ENCODE measurements at regions not wholly inside any gene's neighbourhood (a gene's known extent, or its start where the extent isn't known, plus 50 kb on each side); places are given as distances from the start of the nearest gene placed in this dataset.

DNA sequence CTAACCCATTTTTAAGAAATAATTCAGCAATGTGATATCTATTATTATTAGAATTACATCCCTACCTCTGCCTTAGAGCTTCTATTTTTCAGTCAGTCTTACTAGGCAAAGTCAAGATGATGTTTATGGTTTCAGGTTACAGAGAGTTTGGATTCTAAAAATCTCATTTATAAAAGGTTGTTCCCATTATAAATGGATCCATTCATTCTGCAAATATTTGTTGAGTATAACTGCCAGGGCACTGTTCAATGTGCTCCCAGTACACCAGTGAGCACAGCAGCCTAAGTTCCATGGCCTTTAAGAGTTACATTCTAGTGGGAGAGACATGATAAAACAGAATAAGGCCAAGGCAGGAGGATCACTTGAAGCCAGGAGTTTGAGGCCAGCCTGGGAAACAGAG is 75.9 kb upstream of the EYA4 start:
- Histone ChIP-seq H3K4me3 (ENCODE audit: low read length in 2 of 2) (no peak overlapping the region), H3K36me3 (ENCODE audit: control insufficient read depth in 2 of 2, insufficient read depth in 2 of 2, low read length in 2 of 2) (no peaks in the 10 kb centered on the region), H3K27ac (ENCODE audit: low read depth in 2 of 2, low read length in 2 of 2) (no peak overlapping the region), H3K9me3 (ENCODE audit: control insufficient read depth in 2 of 2, low read length in 2 of 2) (no peaks in the 10 kb centered on the region), H3K27me3 (ENCODE audit: control insufficient read depth in 2 of 2, insufficient read depth in 2 of 2, low read length in 2 of 2) (no peaks in the 10 kb centered on the region), H3K9ac (ENCODE audit: low read depth in 1 of 2, low read length in 2 of 2) (no peak overlapping the region), H3K4me1 (ENCODE audit: control insufficient read depth in 2 of 2, insufficient read depth in 2 of 2, low read length in 2 of 2) (no peaks in the 10 kb centered on the region)

DNA sequence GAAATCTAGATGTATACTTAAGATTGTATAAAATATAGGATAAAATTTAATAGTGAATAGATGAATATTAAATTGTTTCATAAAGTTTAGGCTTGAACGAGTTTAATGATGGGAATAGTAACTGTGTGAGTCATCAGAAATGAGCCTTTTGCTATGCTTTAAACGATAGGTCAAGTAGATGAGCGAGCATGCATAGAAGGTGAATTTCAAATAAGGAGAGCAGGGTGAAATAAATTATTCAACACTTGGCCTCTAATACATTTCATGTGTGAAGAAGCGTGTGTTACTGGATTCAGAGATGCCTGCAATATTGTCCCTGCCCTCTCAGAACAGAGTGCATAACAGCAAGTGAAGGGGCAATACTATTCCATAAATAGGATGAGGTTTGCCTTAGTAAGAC is 74.4 kb upstream of the EYA4 start:
- Histone ChIP-seq H3K4me1 (ENCODE audit: control insufficient read depth in 2 of 2, insufficient read depth in 2 of 2, low read length in 2 of 2) (no peaks in the 10 kb centered on the region), H3K27me3 (ENCODE audit: control insufficient read depth in 2 of 2, insufficient read depth in 2 of 2, low read length in 2 of 2) (no peaks in the 10 kb centered on the region), H3K27ac (ENCODE audit: low read depth in 2 of 2, low read length in 2 of 2) (no peak overlapping the region), H3K36me3 (ENCODE audit: control insufficient read depth in 2 of 2, insufficient read depth in 2 of 2, low read length in 2 of 2) (no peaks in the 10 kb centered on the region), H3K9me3 (ENCODE audit: control insufficient read depth in 2 of 2, low read length in 2 of 2) (no peaks in the 10 kb centered on the region), H3K4me3 (ENCODE audit: low read length in 2 of 2) (no peak overlapping the region), H3K9ac (ENCODE audit: low read depth in 1 of 2, low read length in 2 of 2) (no peak overlapping the region)

DNA sequence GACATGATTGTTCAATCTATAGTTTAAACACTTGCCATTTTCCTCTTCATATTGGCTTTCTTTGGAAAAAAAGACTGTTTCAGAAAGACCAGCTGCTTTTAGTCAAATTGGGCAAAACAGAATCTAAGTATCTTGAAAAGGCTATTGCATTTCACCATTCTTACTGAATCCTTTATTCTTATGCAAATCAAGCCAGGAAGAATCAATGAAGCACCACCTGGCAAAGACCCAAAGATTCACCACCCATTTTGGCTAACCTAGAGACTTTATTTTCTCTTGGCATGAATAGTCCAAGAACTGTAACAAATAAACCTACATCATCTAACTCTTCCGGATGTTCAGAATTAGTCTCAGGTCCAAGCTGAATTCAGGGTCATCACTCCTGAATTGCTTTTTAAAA is 71.3 kb upstream of the EYA4 start:
- Histone ChIP-seq H3K27ac (ENCODE audit: low read depth in 2 of 2, low read length in 2 of 2) (no peak overlapping the region), H3K36me3 (ENCODE audit: control insufficient read depth in 2 of 2, insufficient read depth in 2 of 2, low read length in 2 of 2) (no peaks in the 10 kb centered on the region), H3K27me3 (ENCODE audit: control insufficient read depth in 2 of 2, insufficient read depth in 2 of 2, low read length in 2 of 2) (no peaks in the 10 kb centered on the region), H3K9me3 (ENCODE audit: control insufficient read depth in 2 of 2, low read length in 2 of 2) (no peaks in the 10 kb centered on the region), H3K4me1 (ENCODE audit: control insufficient read depth in 2 of 2, insufficient read depth in 2 of 2, low read length in 2 of 2) (no peaks in the 10 kb centered on the region), H3K9ac (ENCODE audit: low read depth in 1 of 2, low read length in 2 of 2) (no peak overlapping the region), H3K4me3 (ENCODE audit: low read length in 2 of 2) (no peak overlapping the region)

GRCh38 chr6:133170602-133171001 is 70.6 kb upstream of the EYA4 start:
- Histone ChIP-seq H3K9ac (ENCODE audit: low read depth in 1 of 2, low read length in 2 of 2) (no peak overlapping the region), H3K36me3 (ENCODE audit: control insufficient read depth in 2 of 2, insufficient read depth in 2 of 2, low read length in 2 of 2) (no peaks in the 10 kb centered on the region), H3K27ac (ENCODE audit: low read depth in 2 of 2, low read length in 2 of 2) (no peak overlapping the region), H3K4me1 (ENCODE audit: control insufficient read depth in 2 of 2, insufficient read depth in 2 of 2, low read length in 2 of 2) (no peaks in the 10 kb centered on the region), H3K4me3 (ENCODE audit: low read length in 2 of 2) (no peak overlapping the region), H3K9me3 (ENCODE audit: control insufficient read depth in 2 of 2, low read length in 2 of 2) (no peaks in the 10 kb centered on the region), H3K27me3 (ENCODE audit: control insufficient read depth in 2 of 2, insufficient read depth in 2 of 2, low read length in 2 of 2) (no peaks in the 10 kb centered on the region)

DNA sequence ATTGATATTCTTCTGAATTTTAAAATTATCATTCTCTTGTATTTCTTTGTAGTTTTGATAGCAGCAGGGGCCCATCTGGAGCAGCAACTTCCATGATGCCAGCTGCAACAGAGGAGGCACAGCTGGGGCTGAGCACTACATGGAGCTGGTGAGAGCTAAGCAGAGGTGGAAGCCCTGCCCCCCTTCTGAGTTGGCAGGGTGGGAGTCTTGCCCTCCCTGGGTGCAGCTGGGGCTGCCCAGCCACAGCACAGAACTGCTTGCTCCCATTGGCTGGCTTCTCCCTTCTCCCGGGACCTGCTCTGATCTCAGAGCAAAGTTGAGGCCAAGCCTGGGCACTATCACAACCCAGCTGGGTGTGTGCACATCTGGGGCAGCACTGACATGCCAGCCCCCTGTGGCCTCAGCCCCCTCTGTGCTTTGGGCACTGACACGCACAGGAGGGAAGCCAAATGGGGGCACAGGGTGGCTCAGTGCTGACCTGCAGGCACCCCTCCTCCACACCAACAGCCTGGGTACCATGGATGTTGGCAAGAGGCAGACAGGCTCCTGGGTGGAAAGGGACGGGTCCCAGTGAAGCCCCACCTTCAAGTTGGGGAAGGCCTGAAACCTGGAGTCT is 69.1 kb upstream of the EYA4 start:
- Histone ChIP-seq H3K36me3 (ENCODE audit: control insufficient read depth in 2 of 2, insufficient read depth in 2 of 2, low read length in 2 of 2) (no peaks in the 10 kb centered on the region), H3K27ac (ENCODE audit: low read depth in 2 of 2, low read length in 2 of 2) (no peak overlapping the region), H3K4me1 (ENCODE audit: control insufficient read depth in 2 of 2, insufficient read depth in 2 of 2, low read length in 2 of 2) (no peaks in the 10 kb centered on the region), H3K9me3 (ENCODE audit: control insufficient read depth in 2 of 2, low read length in 2 of 2) (no peaks in the 10 kb centered on the region), H3K9ac (ENCODE audit: low read depth in 1 of 2, low read length in 2 of 2) (no peak overlapping the region), H3K27me3 (ENCODE audit: control insufficient read depth in 2 of 2, insufficient read depth in 2 of 2, low read length in 2 of 2) (no peaks in the 10 kb centered on the region), H3K4me3 (ENCODE audit: low read length in 2 of 2) (no peak overlapping the region)

DNA sequence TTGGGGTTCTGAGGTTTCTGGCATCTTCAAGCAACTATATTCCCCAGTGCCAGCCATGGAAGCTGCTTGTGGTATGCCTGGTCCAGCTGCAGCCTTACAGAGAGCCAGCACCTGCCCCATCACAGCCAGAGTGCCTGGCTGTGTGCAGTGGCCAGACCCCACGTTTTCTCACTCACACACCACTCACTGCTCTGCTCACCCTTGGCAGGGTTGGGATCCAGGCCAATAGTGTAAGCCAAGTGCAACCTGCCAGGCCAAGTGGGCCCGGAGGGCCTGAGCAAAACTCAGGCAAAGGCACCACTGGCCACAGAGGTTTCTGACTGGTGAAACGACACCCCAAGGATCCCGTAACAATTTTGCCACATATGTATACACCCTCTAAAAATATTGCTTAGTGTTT is 67.9 kb upstream of the EYA4 start:
- Histone ChIP-seq H3K27me3 (ENCODE audit: control insufficient read depth in 2 of 2, insufficient read depth in 2 of 2, low read length in 2 of 2) (no peaks in the 10 kb centered on the region), H3K9me3 (ENCODE audit: control insufficient read depth in 2 of 2, low read length in 2 of 2) (no peaks in the 10 kb centered on the region), H3K27ac (ENCODE audit: low read depth in 2 of 2, low read length in 2 of 2) (no peak overlapping the region), H3K9ac (ENCODE audit: low read depth in 1 of 2, low read length in 2 of 2) (no peak overlapping the region), H3K4me1 (ENCODE audit: control insufficient read depth in 2 of 2, insufficient read depth in 2 of 2, low read length in 2 of 2) (no peaks in the 10 kb centered on the region), H3K4me3 (ENCODE audit: low read length in 2 of 2) (no peak overlapping the region), H3K36me3 (ENCODE audit: control insufficient read depth in 2 of 2, insufficient read depth in 2 of 2, low read length in 2 of 2) (no peaks in the 10 kb centered on the region)

DNA sequence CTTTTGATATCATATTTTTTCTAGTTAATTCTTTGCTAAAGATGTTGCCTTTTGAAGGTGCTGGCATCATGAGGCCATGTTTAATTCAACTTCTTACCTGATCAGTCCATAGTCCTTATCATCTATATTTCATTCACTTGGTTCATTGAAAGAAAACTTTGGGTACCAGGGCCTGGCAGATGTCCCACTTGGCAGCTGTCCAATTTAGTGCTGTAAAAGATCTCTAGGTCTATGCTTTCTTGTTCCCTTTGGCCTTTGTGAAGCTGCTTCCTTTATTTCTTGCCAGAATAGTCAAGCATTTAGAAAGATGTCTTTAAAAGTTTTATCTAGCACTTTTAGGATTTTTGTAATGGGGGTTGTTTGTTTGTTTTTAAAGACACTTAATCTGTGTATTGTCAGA is 61.7 kb upstream of the EYA4 start:
- H3K27me3 ChIP-seq (ENCODE audit: control insufficient read depth in 2 of 2, insufficient read depth in 2 of 2, low read length in 2 of 2) = no peaks in the 10 kb centered on the region
- H3K4me1 ChIP-seq (ENCODE audit: control insufficient read depth in 2 of 2, insufficient read depth in 2 of 2, low read length in 2 of 2) = no peaks in the 10 kb centered on the region
- no peak overlapping the region for H3K4me3 ChIP-seq (ENCODE audit: low read length in 2 of 2)
- H3K27ac ChIP-seq (ENCODE audit: low read depth in 2 of 2, low read length in 2 of 2) = no peak overlapping the region
- H3K36me3 ChIP-seq (ENCODE audit: control insufficient read depth in 2 of 2, insufficient read depth in 2 of 2, low read length in 2 of 2) = no peaks in the 10 kb centered on the region
- no peaks in the 10 kb centered on the region for H3K9me3 ChIP-seq (ENCODE audit: control insufficient read depth in 2 of 2, low read length in 2 of 2)
- no peak overlapping the region for H3K9ac ChIP-seq (ENCODE audit: low read depth in 1 of 2, low read length in 2 of 2)

DNA sequence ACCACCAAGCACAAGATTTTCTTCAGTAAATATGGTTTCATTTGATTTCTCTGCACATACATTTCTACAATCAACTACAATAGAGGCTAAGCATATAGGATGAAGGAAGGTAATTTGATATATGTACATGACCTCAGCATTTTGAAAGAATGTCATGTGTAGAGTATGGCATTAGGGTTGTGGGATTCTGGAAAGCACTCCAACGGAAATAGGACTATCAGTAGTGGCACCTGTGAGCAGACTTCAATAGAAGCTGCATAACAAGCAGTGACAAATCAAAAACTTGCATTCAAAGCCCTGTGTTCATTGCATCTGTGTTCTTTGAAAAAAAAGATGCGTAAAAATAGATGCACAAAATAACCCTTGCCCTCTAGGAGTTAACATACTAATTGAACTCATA is 57.5 kb upstream of the EYA4 start:
- H3K4me3 ChIP-seq (ENCODE audit: low read length in 2 of 2) = no peak overlapping the region
- H3K9ac ChIP-seq (ENCODE audit: low read depth in 1 of 2, low read length in 2 of 2) = no peak overlapping the region
- H3K9me3 ChIP-seq (ENCODE audit: control insufficient read depth in 2 of 2, low read length in 2 of 2) = no peaks in the 10 kb centered on the region
- no peaks in the 10 kb centered on the region for H3K36me3 ChIP-seq (ENCODE audit: control insufficient read depth in 2 of 2, insufficient read depth in 2 of 2, low read length in 2 of 2)
- no peaks in the 10 kb centered on the region for H3K4me1 ChIP-seq (ENCODE audit: control insufficient read depth in 2 of 2, insufficient read depth in 2 of 2, low read length in 2 of 2)
- H3K27me3 ChIP-seq (ENCODE audit: control insufficient read depth in 2 of 2, insufficient read depth in 2 of 2, low read length in 2 of 2) = no peaks in the 10 kb centered on the region
- no peak overlapping the region for H3K27ac ChIP-seq (ENCODE audit: low read depth in 2 of 2, low read length in 2 of 2)

DNA sequence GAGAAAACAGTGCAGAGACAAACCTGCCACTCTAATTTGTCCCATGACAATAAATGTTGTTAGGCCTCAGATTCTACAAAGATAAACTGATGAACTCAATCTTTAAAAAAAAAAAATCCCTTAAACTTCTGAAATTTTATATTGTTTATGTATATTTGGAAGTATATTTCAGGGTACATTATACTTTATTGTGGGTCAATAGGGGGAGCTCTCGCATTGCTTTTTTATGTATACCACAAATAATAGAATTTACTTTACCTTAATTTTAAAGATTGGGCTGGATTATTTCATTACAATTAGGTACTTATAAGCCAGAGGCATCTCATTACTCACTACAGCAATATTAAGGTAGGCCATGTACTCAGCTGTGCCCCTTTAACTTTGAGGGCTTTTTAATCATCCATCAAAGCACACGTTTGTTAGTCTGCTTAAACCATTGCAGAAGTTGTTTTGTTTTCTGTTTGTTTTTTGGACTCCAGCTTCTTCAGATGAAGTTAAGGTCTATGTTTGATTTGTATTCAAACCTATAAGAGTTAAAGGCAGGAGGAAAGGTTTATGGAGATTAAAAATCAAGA is 56.3 kb upstream of the EYA4 start:
- Histone ChIP-seq H3K9me3 (ENCODE audit: control insufficient read depth in 2 of 2, low read length in 2 of 2) (no peaks in the 10 kb centered on the region), H3K27ac (ENCODE audit: low read depth in 2 of 2, low read length in 2 of 2) (no peak overlapping the region), H3K27me3 (ENCODE audit: control insufficient read depth in 2 of 2, insufficient read depth in 2 of 2, low read length in 2 of 2) (no peaks in the 10 kb centered on the region), H3K9ac (ENCODE audit: low read depth in 1 of 2, low read length in 2 of 2) (no peak overlapping the region), H3K4me1 (ENCODE audit: control insufficient read depth in 2 of 2, insufficient read depth in 2 of 2, low read length in 2 of 2) (no peaks in the 10 kb centered on the region), H3K4me3 (ENCODE audit: low read length in 2 of 2) (no peak overlapping the region), H3K36me3 (ENCODE audit: control insufficient read depth in 2 of 2, insufficient read depth in 2 of 2, low read length in 2 of 2) (no peaks in the 10 kb centered on the region)

DNA sequence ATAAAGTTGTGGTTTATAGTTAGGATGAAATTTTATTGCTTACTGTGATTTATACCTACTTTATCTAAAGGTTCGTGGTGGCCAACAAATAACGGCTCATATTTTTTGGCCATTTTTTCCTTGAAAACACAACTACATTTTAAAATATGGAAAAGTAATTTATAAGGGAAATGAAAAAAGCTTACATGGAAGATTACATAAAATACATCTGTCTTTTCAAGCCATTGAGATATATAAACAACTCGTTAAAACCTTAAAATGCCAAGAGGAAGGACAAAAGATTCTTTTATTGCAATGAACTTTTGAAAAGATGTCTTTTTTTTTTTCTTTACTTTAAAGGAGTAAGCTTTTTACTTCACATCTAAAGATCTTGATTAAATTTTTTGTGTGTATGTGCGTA is 55.4 kb upstream of the EYA4 start:
- H3K9me3 ChIP-seq (ENCODE audit: control insufficient read depth in 2 of 2, low read length in 2 of 2) = no peaks in the 10 kb centered on the region

GRCh38 chr6:133187114-133187513 is 54.0 kb upstream of the EYA4 start:
- H3K36me3 ChIP-seq (ENCODE audit: control insufficient read depth in 2 of 2, insufficient read depth in 2 of 2, low read length in 2 of 2) = no peaks in the 10 kb centered on the region
- no peak overlapping the region for H3K9ac ChIP-seq (ENCODE audit: low read depth in 1 of 2, low read length in 2 of 2)
- H3K27ac ChIP-seq (ENCODE audit: low read depth in 2 of 2, low read length in 2 of 2) = no peak overlapping the region
- H3K4me3 ChIP-seq (ENCODE audit: low read length in 2 of 2) = no peak overlapping the region
- H3K9me3 ChIP-seq (ENCODE audit: control insufficient read depth in 2 of 2, low read length in 2 of 2) = no peaks in the 10 kb centered on the region
- H3K27me3 ChIP-seq (ENCODE audit: control insufficient read depth in 2 of 2, insufficient read depth in 2 of 2, low read length in 2 of 2) = no peaks in the 10 kb centered on the region
- H3K4me1 ChIP-seq (ENCODE audit: control insufficient read depth in 2 of 2, insufficient read depth in 2 of 2, low read length in 2 of 2) = no peaks in the 10 kb centered on the region

More for the DNA sequence above, 55.4 kb upstream of the EYA4 start:
- Histone ChIP-seq H3K9ac (ENCODE audit: low read depth in 1 of 2, low read length in 2 of 2) (no peak overlapping the region), H3K27me3 (ENCODE audit: control insufficient read depth in 2 of 2, insufficient read depth in 2 of 2, low read length in 2 of 2) (no peaks in the 10 kb centered on the region), H3K27ac (ENCODE audit: low read depth in 2 of 2, low read length in 2 of 2) (no peak overlapping the region), H3K36me3 (ENCODE audit: control insufficient read depth in 2 of 2, insufficient read depth in 2 of 2, low read length in 2 of 2) (no peaks in the 10 kb centered on the region), H3K4me3 (ENCODE audit: low read length in 2 of 2) (no peak overlapping the region), H3K4me1 (ENCODE audit: control insufficient read depth in 2 of 2, insufficient read depth in 2 of 2, low read length in 2 of 2) (no peaks in the 10 kb centered on the region)
